SK-N-SH (cell line): ENCODE measurements at regions not wholly inside any gene's neighbourhood (a gene's known extent, or its start where the extent isn't known, plus 50 kb on each side); places are given as distances from the start of the nearest gene placed in this dataset.

Experiments used
- CTCF ChIA-PET: fragments of 300-600, 350-600 bp; formaldehyde crosslinking; extraction: SDS; loops from one replicate; lab custom pipeline; 2021; lab: Yijun Ruan, JAX
- POLR2A ChIA-PET: fragments of 350-600 bp; sonication (Branson Sonifier 250); formaldehyde crosslinking; extraction: SDS; loops from one replicate; lab custom pipeline; 2020; ENCODE audit warnings: antibody characterized with exemption, inconsistent platforms; lab: Yijun Ruan, JAX
- DNase-seq: peaks from one replicate; pipeline ENCODE4 v3.0.0; 2012
- H2AFZ ChIP-seq: fragments of 200-600 bp; sonication (generic); 2 replicates; pipeline ENCODE4 v1.8.1; 2016; ENCODE audit warnings: antibody characterized with exemption, mild to moderate bottlenecking, low read depth
- H3F3A ChIP-seq: fragments of 200-600 bp; sonication (generic); replicated peaks from 2 replicates; pipeline ENCODE3; 2016; ENCODE audit warnings: antibody characterized with exemption, mild to moderate bottlenecking; ENCODE audit not compliant: insufficient read depth
- H3K27ac ChIP-seq, 2 experiments: fragments of 200-500 bp in 1 of 2; fragments of 200-600 bp in 1 of 2; sonication (Bioruptor generic) in 1 of 2; sonication (generic), shearing (Covaris generic) in 1 of 2; 2 replicates each; pipeline versions ENCODE4 v1.5.1 to v1.6.1; 2014 to 2016; ENCODE audit warnings: low read depth in 2 of 2, inconsistent platforms in 1 of 2, low read length in 1 of 2, mild to moderate bottlenecking in 1 of 2, mixed read lengths in 1 of 2
- H3K27me3 ChIP-seq: fragments of 200-600 bp; sonication (generic), shearing (Covaris generic); 2 replicates; pipeline ENCODE4 v1.6.1; 2016; ENCODE audit warnings: mixed run types; ENCODE audit not compliant: insufficient read depth
- H3K36me3 ChIP-seq, 2 experiments: fragments of 200-500 bp in 1 of 2; fragments of 200-600 bp in 1 of 2; sonication (Bioruptor generic) in 1 of 2; sonication (generic) in 1 of 2; replicated peaks in 1 of 2; 2 replicates each; pipeline versions ENCODE3 to v1.5.1; 2014 to 2016; ENCODE audit warnings: low read length in 1 of 2, mild to moderate bottlenecking in 1 of 2; ENCODE audit not compliant: insufficient read depth in 2 of 2, control insufficient read depth in 1 of 2
- H3K4me1 ChIP-seq, 2 experiments: fragments of 200-500 bp in 1 of 2; fragments of 200-600 bp in 1 of 2; sonication (Bioruptor generic) in 1 of 2; sonication (generic), shearing (Covaris generic) in 1 of 2; 2 replicates each; pipeline versions ENCODE4 v1.5.1 to v1.6.1; 2014 to 2016; ENCODE audit warnings: low read depth in 1 of 2, low read length in 1 of 2, mixed run types in 1 of 2; ENCODE audit not compliant: insufficient read depth in 2 of 2, control insufficient read depth in 1 of 2
- H3K4me2 ChIP-seq: fragments of 200-600 bp; sonication (generic), shearing (Covaris generic); 2 replicates; pipeline ENCODE4 v1.6.1; 2017; ENCODE audit warnings: mixed run types
- H3K4me3 ChIP-seq, 2 experiments: fragments of 200-500 bp in 1 of 2; fragments of 200-600 bp in 1 of 2; sonication (Bioruptor generic) in 1 of 2; sonication (generic), shearing (Covaris generic) in 1 of 2; 2 replicates each; pipeline versions ENCODE4 v1.5.1 to v1.8.1; 2014 to 2016; ENCODE audit warnings: low read depth in 2 of 2, inconsistent platforms in 1 of 2, low read length in 1 of 2, mild to moderate bottlenecking in 1 of 2, mixed read lengths in 1 of 2, moderate library complexity in 1 of 2
- H3K79me2 ChIP-seq: fragments of 200-600 bp; sonication (generic); 2 replicates; pipeline ENCODE4 v1.8.1; 2017; ENCODE audit warnings: mild to moderate bottlenecking; ENCODE audit not compliant: insufficient read depth
- H3K9ac ChIP-seq: fragments of 200-600 bp; sonication (generic); 2 replicates; pipeline ENCODE4 v1.6.1; 2017; ENCODE audit warnings: mixed run types
- H3K9me2 ChIP-seq: fragments of 200-600 bp; sonication (generic); 2 replicates; pipeline ENCODE4 v1.6.1; 2017; ENCODE audit warnings: mixed run types
- H3K9me3 ChIP-seq: fragments of 200-600 bp; sonication (generic); 2 replicates; pipeline ENCODE4 v1.6.1; 2017; ENCODE audit warnings: mixed run types, mild to moderate bottlenecking, moderate library complexity
- H4K20me1 ChIP-seq: fragments of 200-600 bp; sonication (generic); 2 replicates; pipeline ENCODE4 v1.6.1; 2017; ENCODE audit warnings: mild to moderate bottlenecking, mixed run types; ENCODE audit not compliant: insufficient read depth
- FOSL2 ChIP-seq: IDR thresholded peaks from 2 replicates; pipeline ENCODE4 v1.4.0; 2012; ENCODE audit warnings: low read depth, mild to moderate bottlenecking, moderate library complexity, borderline replicate concordance
- FOXJ3 ChIP-seq: sonication (generic); formaldehyde crosslinking; IDR thresholded peaks from 2 replicates; pipeline ENCODE4 v1.5.1; 2020; ENCODE audit warnings: mild to moderate bottlenecking, missing genetic modification reagents
- FOXM1 ChIP-seq: IDR thresholded peaks from 2 replicates; pipeline ENCODE4 v1.4.0; 2012; ENCODE audit warnings: low read depth, mild to moderate bottlenecking
- GABPA ChIP-seq: IDR thresholded peaks from 2 replicates; pipeline ENCODE4 v1.4.0; 2012; ENCODE audit warnings: low read depth, mild to moderate bottlenecking
- MXI1 ChIP-seq: IDR thresholded peaks from 2 replicates; pipeline ENCODE4 v1.6.1; 2012; ENCODE audit warnings: mild to moderate bottlenecking, low read depth, low read length, improper control_type of control experiment
- POLR2AphosphoS5 ChIP-seq: IDR thresholded peaks from 2 replicates; pipeline ENCODE4 v1.6.1; 2012; ENCODE audit warnings: low read depth, low read length
- RAD21 ChIP-seq: IDR thresholded peaks from 2 replicates; pipeline ENCODE4 v1.6.1; 2012; ENCODE audit warnings: mild to moderate bottlenecking, low read length
- RCOR1 ChIP-seq: fragments of 150-350 bp; IDR thresholded peaks from 2 replicates; pipeline ENCODE4 v1.6.1; 2017; ENCODE audit warnings: antibody characterized with exemption, low read length
- RFX5 ChIP-seq: IDR thresholded peaks from 2 replicates; pipeline ENCODE4 v1.6.1; 2012; ENCODE audit warnings: mild to moderate bottlenecking, improper control_type of control experiment, low read length
- TAF1 ChIP-seq: IDR thresholded peaks from 2 replicates; pipeline ENCODE4 v1.6.1; 2012; ENCODE audit warnings: low read depth, mild to moderate bottlenecking, low read length, moderate library complexity, borderline replicate concordance
- TCF12 ChIP-seq: IDR thresholded peaks from 2 replicates; pipeline ENCODE4 v1.4.0; 2012
- TEAD4 ChIP-seq: IDR thresholded peaks from 2 replicates; pipeline ENCODE4 v1.4.0; 2012; ENCODE audit warnings: mild to moderate bottlenecking, borderline replicate concordance; ENCODE audit not compliant: insufficient read depth
- YY1 ChIP-seq: IDR thresholded peaks from 2 replicates; pipeline ENCODE4 v1.4.0; 2012; ENCODE audit warnings: low read depth, mild to moderate bottlenecking
- WGBS: methylation state at CpG from one replicate; pipeline ENCODE4 v1.1.6; 2017; ENCODE audit warnings: low lambda C conversion rate; 5-methylcytosine and 5-hydroxymethylcytosine counted together
- TF ChIP-seq, protein P1 (sequence below): IDR thresholded peaks from 2 replicates; pipeline ENCODE4; 2012
- TF ChIP-seq, protein P2 (sequence below): IDR thresholded peaks from 2 replicates; pipeline ENCODE4 v1.6.1; 2012; ENCODE audit warnings: mild to moderate bottlenecking, low read depth, low read length, moderate library complexity
- TF ChIP-seq, protein P3 (sequence below): IDR thresholded peaks from 2 replicates; pipeline ENCODE4 v1.4.0; 2012; ENCODE audit warnings: low read depth
- TF ChIP-seq, protein P4 (sequence below): IDR thresholded peaks from 2 replicates; pipeline ENCODE4 v1.4.0; 2012; ENCODE audit warnings: low read depth, borderline replicate concordance

DNA sequence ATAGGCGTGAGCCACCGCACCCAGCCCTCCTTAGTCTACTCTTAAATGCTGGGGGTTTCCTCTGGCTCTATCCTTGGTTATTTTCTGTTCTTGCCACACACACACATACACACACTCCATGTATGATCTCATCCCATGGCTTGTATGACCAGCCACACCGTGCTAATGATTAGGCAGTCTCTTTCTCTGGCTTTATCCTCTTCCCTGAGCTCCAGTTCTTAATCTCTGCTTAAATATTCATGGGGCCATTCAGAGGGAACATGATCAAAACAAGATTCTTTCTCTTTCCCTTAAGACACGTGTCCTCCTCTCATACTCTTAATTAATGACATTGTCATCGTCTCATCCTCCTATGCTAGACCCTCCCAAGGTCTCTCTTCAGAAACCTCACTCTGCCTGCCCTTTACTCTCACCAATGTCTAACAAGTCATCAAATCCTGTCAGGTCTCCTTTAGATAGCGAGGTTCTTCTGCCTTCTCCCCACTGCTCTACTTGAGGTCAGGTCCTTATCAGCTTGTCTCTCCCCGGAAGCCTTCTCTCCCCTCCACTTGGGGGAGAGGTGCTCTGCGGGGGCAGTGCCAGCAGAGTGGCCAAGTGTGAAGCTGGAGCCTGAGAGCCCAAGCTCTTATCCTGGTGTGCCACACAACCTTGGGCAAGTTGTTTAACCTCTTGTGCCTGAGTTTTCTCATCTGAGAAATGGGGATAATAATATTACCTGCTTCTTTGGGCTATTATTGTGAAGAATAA is 83.0 kb upstream of the GNG12 start:
- no peaks in the 10 kb centered on the region for H4K20me1 ChIP-seq
- H3K27ac ChIP-seq: no peak overlapping the region
- H3K9ac ChIP-seq: no peak overlapping the region
- H3K9me2 ChIP-seq: no peaks in the 10 kb centered on the region
- H3F3A ChIP-seq: no peaks in the 10 kb centered on the region
- H3K4me2 ChIP-seq: no peak overlapping the region
- H3K9me3 ChIP-seq: no peaks in the 10 kb centered on the region
- H3K36me3 ChIP-seq: no peaks in the 10 kb centered on the region
- ChIA-PET POLR2A (no interaction called here), CTCF (no interaction called here)
- no peaks in the 10 kb centered on the region for H3K27me3 ChIP-seq
- H2AFZ ChIP-seq: no peak overlapping the region
- TF ChIP-seq RCOR1 (no peak), RFX5 (no peak), FOSL2 (no peak), FOXJ3 (CRISPR knock-in tag) (no peak), MXI1 (no peak), YY1 (no peak)
- TF ChIP-seq, protein P1, sequence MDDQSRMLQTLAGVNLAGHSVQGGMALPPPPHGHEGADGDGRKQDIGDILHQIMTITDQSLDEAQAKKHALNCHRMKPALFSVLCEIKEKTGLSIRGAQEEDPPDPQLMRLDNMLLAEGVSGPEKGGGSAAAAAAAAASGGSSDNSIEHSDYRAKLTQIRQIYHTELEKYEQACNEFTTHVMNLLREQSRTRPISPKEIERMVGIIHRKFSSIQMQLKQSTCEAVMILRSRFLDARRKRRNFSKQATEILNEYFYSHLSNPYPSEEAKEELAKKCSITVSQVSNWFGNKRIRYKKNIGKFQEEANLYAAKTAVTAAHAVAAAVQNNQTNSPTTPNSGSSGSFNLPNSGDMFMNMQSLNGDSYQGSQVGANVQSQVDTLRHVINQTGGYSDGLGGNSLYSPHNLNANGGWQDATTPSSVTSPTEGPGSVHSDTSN: no peak
- TF ChIP-seq, protein P2, sequence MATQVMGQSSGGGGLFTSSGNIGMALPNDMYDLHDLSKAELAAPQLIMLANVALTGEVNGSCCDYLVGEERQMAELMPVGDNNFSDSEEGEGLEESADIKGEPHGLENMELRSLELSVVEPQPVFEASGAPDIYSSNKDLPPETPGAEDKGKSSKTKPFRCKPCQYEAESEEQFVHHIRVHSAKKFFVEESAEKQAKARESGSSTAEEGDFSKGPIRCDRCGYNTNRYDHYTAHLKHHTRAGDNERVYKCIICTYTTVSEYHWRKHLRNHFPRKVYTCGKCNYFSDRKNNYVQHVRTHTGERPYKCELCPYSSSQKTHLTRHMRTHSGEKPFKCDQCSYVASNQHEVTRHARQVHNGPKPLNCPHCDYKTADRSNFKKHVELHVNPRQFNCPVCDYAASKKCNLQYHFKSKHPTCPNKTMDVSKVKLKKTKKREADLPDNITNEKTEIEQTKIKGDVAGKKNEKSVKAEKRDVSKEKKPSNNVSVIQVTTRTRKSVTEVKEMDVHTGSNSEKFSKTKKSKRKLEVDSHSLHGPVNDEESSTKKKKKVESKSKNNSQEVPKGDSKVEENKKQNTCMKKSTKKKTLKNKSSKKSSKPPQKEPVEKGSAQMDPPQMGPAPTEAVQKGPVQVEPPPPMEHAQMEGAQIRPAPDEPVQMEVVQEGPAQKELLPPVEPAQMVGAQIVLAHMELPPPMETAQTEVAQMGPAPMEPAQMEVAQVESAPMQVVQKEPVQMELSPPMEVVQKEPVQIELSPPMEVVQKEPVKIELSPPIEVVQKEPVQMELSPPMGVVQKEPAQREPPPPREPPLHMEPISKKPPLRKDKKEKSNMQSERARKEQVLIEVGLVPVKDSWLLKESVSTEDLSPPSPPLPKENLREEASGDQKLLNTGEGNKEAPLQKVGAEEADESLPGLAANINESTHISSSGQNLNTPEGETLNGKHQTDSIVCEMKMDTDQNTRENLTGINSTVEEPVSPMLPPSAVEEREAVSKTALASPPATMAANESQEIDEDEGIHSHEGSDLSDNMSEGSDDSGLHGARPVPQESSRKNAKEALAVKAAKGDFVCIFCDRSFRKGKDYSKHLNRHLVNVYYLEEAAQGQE: no peak
- TF ChIP-seq, protein P3, sequence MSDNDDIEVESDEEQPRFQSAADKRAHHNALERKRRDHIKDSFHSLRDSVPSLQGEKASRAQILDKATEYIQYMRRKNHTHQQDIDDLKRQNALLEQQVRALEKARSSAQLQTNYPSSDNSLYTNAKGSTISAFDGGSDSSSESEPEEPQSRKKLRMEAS: no peak
- TF ChIP-seq, protein P4, sequence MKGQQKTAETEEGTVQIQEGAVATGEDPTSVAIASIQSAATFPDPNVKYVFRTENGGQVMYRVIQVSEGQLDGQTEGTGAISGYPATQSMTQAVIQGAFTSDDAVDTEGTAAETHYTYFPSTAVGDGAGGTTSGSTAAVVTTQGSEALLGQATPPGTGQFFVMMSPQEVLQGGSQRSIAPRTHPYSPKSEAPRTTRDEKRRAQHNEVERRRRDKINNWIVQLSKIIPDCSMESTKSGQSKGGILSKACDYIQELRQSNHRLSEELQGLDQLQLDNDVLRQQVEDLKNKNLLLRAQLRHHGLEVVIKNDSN: no peak
- DNase-seq: no peak
- no peaks in the 10 kb centered on the region for H3K79me2 ChIP-seq
- 81% methylated on average over 8 of the region's 8 CpGs for WGBS
- H3K4me1 ChIP-seq: peaks cover 0 to 2% of the 10 kb centered on the region in 2 experiments; a peak in 1 of 4 replicates
- no peak overlapping the region for H3K4me3 ChIP-seq

DNA sequence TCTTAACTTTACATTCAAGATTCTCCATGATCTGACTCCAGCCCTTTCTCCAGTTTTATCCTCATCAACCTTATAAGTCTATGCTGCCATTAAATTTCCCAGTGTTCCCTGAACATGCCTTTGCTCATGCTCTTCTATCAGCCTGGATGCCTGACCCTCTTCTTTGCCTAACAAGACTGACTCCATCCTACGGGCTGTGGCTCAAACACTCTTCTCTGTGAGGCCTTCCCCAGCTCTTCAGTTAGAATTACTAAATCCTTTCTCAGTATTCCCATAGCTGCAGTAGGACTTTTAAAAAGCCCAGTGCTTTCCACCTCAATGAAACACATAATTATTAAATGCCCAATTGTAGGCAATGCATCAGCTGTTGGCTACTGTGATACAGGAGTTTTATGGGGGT is 76.5 kb upstream of the GNG12 start:
- no peak overlapping the region for H2AFZ ChIP-seq
- H4K20me1 ChIP-seq: no peaks in the 10 kb centered on the region
- H3K4me3 ChIP-seq: no peak overlapping the region
- no peaks in the 10 kb centered on the region for H3K9me3 ChIP-seq
- no peak overlapping the region for H3K4me2 ChIP-seq
- POLR2A ChIA-PET: no interaction called here
- DNase-seq: no peak
- no peaks in the 10 kb centered on the region for H3K79me2 ChIP-seq
- H3K4me1 ChIP-seq: peaks cover 0 to 16% of the 10 kb centered on the region in 2 experiments; a peak in 3 of 4 replicates
- no peaks in the 10 kb centered on the region for H3F3A ChIP-seq
- H3K27ac ChIP-seq: no peak overlapping the region
- no peaks in the 10 kb centered on the region for H3K9me2 ChIP-seq
- no peaks in the 10 kb centered on the region for H3K27me3 ChIP-seq
- 90% methylated on average over 1 of the region's 1 CpG for WGBS
- CTCF ChIA-PET: no interaction called here
- H3K36me3 ChIP-seq: no peaks in the 10 kb centered on the region
- TF ChIP-seq FOSL2 (no peak), MXI1 (no peak), RAD21 (no peak), FOXM1 (no peak), TAF1 (no peak), POLR2AphosphoS5 (no peak), RCOR1 (no peak), TEAD4 (no peak), GABPA (no peak), TCF12 (no peak)
- H3K9ac ChIP-seq: no peak overlapping the region
